WTC11 (cell line): ENCODE measurements at regions not wholly inside any gene's neighbourhood (a gene's known extent, or its start where the extent isn't known, plus 50 kb on each side); places are given as distances from the start of the nearest gene placed in this dataset.

Experiments used
- CTCF ChIP-seq: fragments of 200-600 bp; IDR thresholded peaks from 2 replicates; pipeline ENCODE4 v1.8.0; 2022; ENCODE audit warnings: antibody characterized with exemption
- GABPB1 ChIP-seq: sonication (generic); formaldehyde crosslinking; IDR thresholded peaks from 2 replicates; pipeline ENCODE4 v1.8.1; 2023; ENCODE audit warnings: mild to moderate bottlenecking, missing genetic modification reagents
- JUN ChIP-seq: sonication (generic); formaldehyde crosslinking; IDR thresholded peaks from 2 replicates; pipeline ENCODE4 v1.8.0; 2023; ENCODE audit warnings: mild to moderate bottlenecking, missing genetic modification reagents
- KAT7 ChIP-seq: sonication (generic); formaldehyde crosslinking; IDR thresholded peaks from 2 replicates; pipeline ENCODE4 v1.8.1; 2023; ENCODE audit warnings: missing genetic modification reagents, mild to moderate bottlenecking, borderline replicate concordance
- NFE2L1 ChIP-seq: sonication (generic); formaldehyde crosslinking; IDR thresholded peaks from 2 replicates; pipeline ENCODE4 v1.8.1; 2023; ENCODE audit warnings: missing genetic modification reagents
- SMAD3 ChIP-seq: sonication (generic); formaldehyde crosslinking; IDR thresholded peaks from 2 replicates; pipeline ENCODE4 v1.8.0; 2022; ENCODE audit warnings: missing genetic modification reagents, mild to moderate bottlenecking, borderline replicate concordance
- SP1 ChIP-seq: sonication (generic); formaldehyde crosslinking; conservative IDR thresholded peaks from 2 replicates; pipeline ENCODE4 v1.8.1; 2022; ENCODE audit warnings: missing genetic modification reagents
- ZNF425 ChIP-seq: fragments of 250-450 bp; sonication (Bioruptor Pico); conservative IDR thresholded peaks from 2 replicates; pipeline ENCODE4 v1.9.0; 2021; ENCODE audit warnings: mild to moderate bottlenecking
- TF ChIP-seq, protein P1 (sequence below): sonication (generic); formaldehyde crosslinking; IDR thresholded peaks from 2 replicates; pipeline ENCODE4 v1.8.0; 2022; ENCODE audit warnings: mild to moderate bottlenecking, missing genetic modification reagents
- TF ChIP-seq, protein P2 (sequence below): sonication (generic); formaldehyde crosslinking; IDR thresholded peaks from 2 replicates; pipeline ENCODE4 v1.8.1; 2022; ENCODE audit warnings: low read depth, mild to moderate bottlenecking, moderate library complexity, missing genetic modification reagents, borderline replicate concordance
- TF ChIP-seq, protein P3 (sequence below): sonication (generic); formaldehyde crosslinking; conservative IDR thresholded peaks from 2 replicates; pipeline ENCODE4 v1.8.1; 2022; ENCODE audit warnings: mild to moderate bottlenecking, missing genetic modification reagents
- TF ChIP-seq, protein P4 (sequence below): sonication (generic); formaldehyde crosslinking; IDR thresholded peaks from 2 replicates; pipeline ENCODE4 v1.8.1; 2023; ENCODE audit warnings: mild to moderate bottlenecking, missing genetic modification reagents

DNA sequence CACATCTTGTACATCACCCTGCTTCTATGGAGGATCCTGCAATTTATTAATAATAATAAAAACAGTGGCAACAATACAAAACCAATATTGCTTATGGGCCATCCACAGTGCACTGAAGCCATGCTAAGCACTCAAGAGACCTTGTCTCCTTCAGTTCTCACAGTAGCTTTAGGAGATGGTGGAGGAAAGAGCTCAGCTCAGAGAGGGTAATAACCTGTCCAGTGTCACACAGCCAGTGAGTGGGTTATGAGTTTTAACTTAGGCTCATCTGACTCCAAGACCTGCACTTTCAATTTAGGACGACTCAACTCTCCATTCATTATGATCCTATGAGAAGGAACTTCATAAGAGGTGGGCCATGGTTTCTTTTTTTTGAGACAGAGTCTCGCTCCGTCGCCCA lies 347.6 kb upstream of the RUNX1 start:
- no peak for TF ChIP-seq JUN (CRISPR knock-in tag)
- TF ChIP-seq CTCF, result no peak
- no peak for TF ChIP-seq KAT7 (CRISPR knock-in tag)
- TF ChIP-seq, protein P1, sequence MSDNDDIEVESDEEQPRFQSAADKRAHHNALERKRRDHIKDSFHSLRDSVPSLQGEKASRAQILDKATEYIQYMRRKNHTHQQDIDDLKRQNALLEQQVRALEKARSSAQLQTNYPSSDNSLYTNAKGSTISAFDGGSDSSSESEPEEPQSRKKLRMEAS (CRISPR knock-in tag), result no peak
- no peak for TF ChIP-seq ZNF425 (CRISPR knock-in tag)
- TF ChIP-seq GABPB1, result no peak
- TF ChIP-seq SP1 (CRISPR knock-in tag), result no peak
- TF ChIP-seq, protein P2, sequence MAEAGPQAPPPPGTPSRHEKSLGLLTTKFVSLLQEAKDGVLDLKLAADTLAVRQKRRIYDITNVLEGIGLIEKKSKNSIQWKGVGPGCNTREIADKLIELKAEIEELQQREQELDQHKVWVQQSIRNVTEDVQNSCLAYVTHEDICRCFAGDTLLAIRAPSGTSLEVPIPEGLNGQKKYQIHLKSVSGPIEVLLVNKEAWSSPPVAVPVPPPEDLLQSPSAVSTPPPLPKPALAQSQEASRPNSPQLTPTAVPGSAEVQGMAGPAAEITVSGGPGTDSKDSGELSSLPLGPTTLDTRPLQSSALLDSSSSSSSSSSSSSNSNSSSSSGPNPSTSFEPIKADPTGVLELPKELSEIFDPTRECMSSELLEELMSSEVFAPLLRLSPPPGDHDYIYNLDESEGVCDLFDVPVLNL, result no peak
- no peak for TF ChIP-seq SMAD3 (CRISPR knock-in tag)
- TF ChIP-seq, protein P3, sequence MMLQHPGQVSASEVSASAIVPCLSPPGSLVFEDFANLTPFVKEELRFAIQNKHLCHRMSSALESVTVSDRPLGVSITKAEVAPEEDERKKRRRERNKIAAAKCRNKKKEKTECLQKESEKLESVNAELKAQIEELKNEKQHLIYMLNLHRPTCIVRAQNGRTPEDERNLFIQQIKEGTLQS (CRISPR knock-in tag), result no peak
- TF ChIP-seq, protein P4, sequence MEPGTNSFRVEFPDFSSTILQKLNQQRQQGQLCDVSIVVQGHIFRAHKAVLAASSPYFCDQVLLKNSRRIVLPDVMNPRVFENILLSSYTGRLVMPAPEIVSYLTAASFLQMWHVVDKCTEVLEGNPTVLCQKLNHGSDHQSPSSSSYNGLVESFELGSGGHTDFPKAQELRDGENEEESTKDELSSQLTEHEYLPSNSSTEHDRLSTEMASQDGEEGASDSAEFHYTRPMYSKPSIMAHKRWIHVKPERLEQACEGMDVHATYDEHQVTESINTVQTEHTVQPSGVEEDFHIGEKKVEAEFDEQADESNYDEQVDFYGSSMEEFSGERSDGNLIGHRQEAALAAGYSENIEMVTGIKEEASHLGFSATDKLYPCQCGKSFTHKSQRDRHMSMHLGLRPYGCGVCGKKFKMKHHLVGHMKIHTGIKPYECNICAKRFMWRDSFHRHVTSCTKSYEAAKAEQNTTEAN (CRISPR knock-in tag), result no peak
- no peak for TF ChIP-seq NFE2L1 (CRISPR knock-in tag)
